GM12878 (cell line): ENCODE measurements at regions not wholly inside any gene's neighbourhood (a gene's known extent, or its start where the extent isn't known, plus 50 kb on each side); places are given as distances from the start of the nearest gene placed in this dataset.

Experiments used
- ATAC-seq: fragments of 200-7000 bp; cut with Tn5 transposase; 3 replicates; pipeline ENCODE4 v1.9.1; 2020; ENCODE audit warnings: mild to moderate bottlenecking, moderate library complexity
- BruUV-seq: library from RNA; stranded (reverse); fragments of 400-500 nt; replicated peaks from 2 replicates; lab custom pipeline; 2021; lab: Mats Ljungman, UMichigan
- CTCF ChIA-PET: fragments of 300-600 bp; sonication (Branson Sonifier 250); formaldehyde crosslinking; extraction: SDS; loops from one replicate; lab custom pipeline; 2021; ENCODE audit warnings: inconsistent platforms; lab: Yijun Ruan, JAX
- POLR2A ChIA-PET: fragments of 350-600 bp; formaldehyde crosslinking; extraction: SDS; loops from one replicate; lab custom pipeline; 2021; ENCODE audit warnings: inconsistent platforms; lab: Charles Lee
- RAD21 ChIA-PET: fragments of 300-600 bp; sonication (Branson Sonifier 250); formaldehyde crosslinking; loops from one replicate; lab custom pipeline; 2023; ENCODE audit warnings: antibody characterized with exemption; ENCODE audit not compliant: unreplicated experiment; lab: Charles Lee
- SMC1A ChIA-PET: fragments of 300-600 bp; sonication (Branson Sonifier 250); formaldehyde crosslinking; loops from one replicate; lab custom pipeline; 2023; ENCODE audit not compliant: unreplicated experiment, uncharacterized antibody; lab: Charles Lee
- DNase-seq: peaks from one replicate; pipeline ENCODE4 v3.0.0-alpha.2; 2011; ENCODE audit warnings: low read depth, low spot score
- FAIRE-seq: peaks from 3 replicates; lab custom pipeline; 2011; peaks lifted over from hg19 to GRCh38; lab: Jason Lieb, UNC
- H2AFZ ChIP-seq: 2 replicates; pipeline ENCODE4 v1.6.0; 2011; ENCODE audit warnings: low read depth, low read length, control low read depth; ENCODE audit not compliant: control insufficient read depth
- H3K27ac ChIP-seq: 2 replicates; pipeline ENCODE4 v1.5.1; 2011; ENCODE audit warnings: control low read depth; ENCODE audit not compliant: control insufficient read depth, insufficient read depth
- H3K27me3 ChIP-seq, 2 experiments: replicated peaks in 1 of 2; 2 replicates each; pipeline versions ENCODE4 v1.6.0 to v1.6.1; 2011; ENCODE audit warnings: low read length in 1 of 2; ENCODE audit not compliant: control insufficient read depth in 2 of 2, insufficient read depth in 2 of 2
- H3K36me3 ChIP-seq, 2 experiments: 2 replicates each; pipeline ENCODE4 v1.5.1; 2011; ENCODE audit warnings: low read length in 1 of 2; ENCODE audit not compliant: control insufficient read depth in 2 of 2, insufficient read depth in 2 of 2
- H3K4me1 ChIP-seq: 2 replicates; pipeline ENCODE4 v1.6.1; 2011; ENCODE audit warnings: mild to moderate bottlenecking, low read length, moderate library complexity, mixed read lengths; ENCODE audit not compliant: control insufficient read depth, insufficient read depth
- H3K4me2 ChIP-seq: 2 replicates; pipeline ENCODE4 v1.6.0; 2011; ENCODE audit warnings: control low read depth; ENCODE audit not compliant: control insufficient read depth, insufficient read depth
- H3K4me3 ChIP-seq: fragments of 200-600 bp; sonication (generic); 2 replicates; pipeline ENCODE4 v1.5.1; 2016
- H3K79me2 ChIP-seq: 2 replicates; pipeline ENCODE4 v1.6.0; 2011; ENCODE audit warnings: low read length; ENCODE audit not compliant: control insufficient read depth, insufficient read depth
- H3K9ac ChIP-seq: 2 replicates; pipeline ENCODE4 v1.8.0; 2011; ENCODE audit warnings: low read length, control low read depth, mixed read lengths; ENCODE audit not compliant: control insufficient read depth, insufficient read depth
- H3K9me3 ChIP-seq: replicated peaks from 3 replicates; pipeline ENCODE4 v1.5.1; 2011; ENCODE audit warnings: mild to moderate bottlenecking, low read length; ENCODE audit not compliant: control insufficient read depth, insufficient read depth
- H4K20me1 ChIP-seq: 2 replicates; pipeline ENCODE4 v1.6.0; 2011; ENCODE audit not compliant: control insufficient read depth, insufficient read depth
- BCL11A ChIP-seq: IDR thresholded peaks from 2 replicates; pipeline ENCODE4 v1.6.1; 2011; ENCODE audit warnings: low read depth, low read length
- CHD1 ChIP-seq: IDR thresholded peaks from 2 replicates; pipeline ENCODE4 v1.6.1; 2012; ENCODE audit warnings: low read depth, low read length, improper control_type of control experiment
- MYC ChIP-seq: IDR thresholded peaks from 2 replicates; pipeline ENCODE4 v1.6.1; 2011; ENCODE audit warnings: mild to moderate bottlenecking, low read length, moderate library complexity, inconsistent platforms; ENCODE audit not compliant: insufficient read depth, insufficient replicate concordance, insufficient read length, severe bottlenecking
- PML ChIP-seq: IDR thresholded peaks from 2 replicates; pipeline ENCODE4 v1.6.1; 2012; ENCODE audit warnings: low read length, inconsistent platforms
- RCOR1 ChIP-seq: conservative IDR thresholded peaks from 2 replicates; pipeline ENCODE4 v1.6.1; 2012; ENCODE audit warnings: low read depth, low read length, improper control_type of control experiment
- SP1 ChIP-seq: IDR thresholded peaks from one replicate; pipeline ENCODE4 v1.6.1; 2011; ENCODE audit warnings: low read depth, low read length
- SREBF2 ChIP-seq: IDR thresholded peaks from 2 replicates; pipeline ENCODE4 v1.6.1; 2012; ENCODE audit warnings: mild to moderate bottlenecking, low read length
- ZNF217 ChIP-seq: fragments of 450-650 bp; IDR thresholded peaks from 2 replicates; pipeline ENCODE4 v1.6.1; 2017; ENCODE audit warnings: antibody characterized with exemption, mild to moderate bottlenecking
- ZSCAN29 ChIP-seq: fragments of 450-650 bp; IDR thresholded peaks from 2 replicates; pipeline ENCODE4 v1.6.1; 2017; ENCODE audit warnings: mild to moderate bottlenecking, moderate library complexity
- WGBS: methylation state at CpG from one replicate; pipeline ENCODE4 v1.1.6; 2016; ENCODE audit warnings: low lambda C conversion rate; ENCODE audit not compliant: insufficient replicate concordance, insufficient coverage; ENCODE audit errors: missing lambda C conversion rate; 5-methylcytosine and 5-hydroxymethylcytosine counted together
- in situ Hi-C: fragments of 300-500 bp; cut with MboI; formaldehyde crosslinking; loops from 9 replicates; pipeline ENCODE4 v1.14.3; 2018; ENCODE audit warnings: mixed read lengths
- intact Hi-C: fragments of 100-400 bp; cut with micrococcal nuclease; formaldehyde crosslinking; loops from one replicate; pipeline ENCODE4 v1.14.2; 2022; ENCODE audit not compliant: unreplicated experiment
- TF ChIP-seq, protein P1 (sequence below): fragments of 450-650 bp; IDR thresholded peaks from 2 replicates; pipeline ENCODE4 v1.6.1; 2017; ENCODE audit warnings: low read depth, mild to moderate bottlenecking, moderate library complexity
- TF ChIP-seq, protein P2 (sequence below): IDR thresholded peaks from 2 replicates; pipeline ENCODE4 v1.6.1; 2011; ENCODE audit warnings: borderline replicate concordance, low read depth, mild to moderate bottlenecking, moderate library complexity, mixed read lengths, low read length; ENCODE audit not compliant: insufficient read depth; ENCODE audit errors: extremely low read length
- TF ChIP-seq, protein P3 (sequence below): fragments of 450-650 bp; formaldehyde crosslinking; IDR thresholded peaks from 2 replicates; pipeline ENCODE4 v1.4.0; 2020; ENCODE audit warnings: mild to moderate bottlenecking, moderate library complexity
- TF ChIP-seq, protein P4 (sequence below): IDR thresholded peaks from 2 replicates; pipeline ENCODE4 v1.6.1; 2011; ENCODE audit warnings: mild to moderate bottlenecking, low read depth, low read length, moderate library complexity; ENCODE audit not compliant: insufficient replicate concordance

DNA sequence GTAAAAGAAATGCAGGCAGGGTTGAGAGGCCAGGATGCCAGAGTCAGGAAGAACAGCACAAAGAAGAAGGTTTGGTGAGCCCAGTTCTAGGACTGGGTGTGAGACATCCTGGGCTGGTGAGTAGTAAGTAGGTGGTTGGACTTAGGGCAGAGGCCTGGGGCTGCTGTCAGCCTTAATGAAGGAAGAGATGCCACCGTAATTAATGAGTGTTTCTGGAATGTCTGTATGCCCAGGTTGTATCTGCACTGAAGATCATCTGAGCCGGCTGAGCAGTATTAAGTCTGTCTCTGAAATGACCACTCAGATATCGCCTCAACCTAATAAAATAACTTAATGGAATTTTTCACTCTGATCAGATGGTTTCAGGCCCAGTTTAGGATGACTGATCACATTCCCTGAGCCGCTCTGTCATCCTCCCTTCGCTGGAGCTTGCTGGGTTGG is 532.9 kb upstream of the IL12A start:
- POLR2A ChIA-PET, result no interaction called here
- intact Hi-C loops (no loop called here), in situ Hi-C loops (no loop called here)
- no peaks in the 10 kb centered on the region for H3K9me3 ChIP-seq
- no peaks in the 10 kb centered on the region for H4K20me1 ChIP-seq
- H3K27me3 ChIP-seq, result no peaks in the 10 kb centered on the region
- H3K79me2 ChIP-seq, result no peaks in the 10 kb centered on the region
- H2AFZ ChIP-seq, result no peak overlapping the region
- RAD21 ChIA-PET, result no interaction called here
- no peak overlapping the region for H3K9ac ChIP-seq
- H3K4me2 ChIP-seq, result no peak overlapping the region
- ATAC-seq (no peak), FAIRE-seq (no peak), DNase-seq (no peak)
- no peak for TF ChIP-seq ZNF217
- no peak for TF ChIP-seq ZSCAN29
- TF ChIP-seq, protein P1, sequence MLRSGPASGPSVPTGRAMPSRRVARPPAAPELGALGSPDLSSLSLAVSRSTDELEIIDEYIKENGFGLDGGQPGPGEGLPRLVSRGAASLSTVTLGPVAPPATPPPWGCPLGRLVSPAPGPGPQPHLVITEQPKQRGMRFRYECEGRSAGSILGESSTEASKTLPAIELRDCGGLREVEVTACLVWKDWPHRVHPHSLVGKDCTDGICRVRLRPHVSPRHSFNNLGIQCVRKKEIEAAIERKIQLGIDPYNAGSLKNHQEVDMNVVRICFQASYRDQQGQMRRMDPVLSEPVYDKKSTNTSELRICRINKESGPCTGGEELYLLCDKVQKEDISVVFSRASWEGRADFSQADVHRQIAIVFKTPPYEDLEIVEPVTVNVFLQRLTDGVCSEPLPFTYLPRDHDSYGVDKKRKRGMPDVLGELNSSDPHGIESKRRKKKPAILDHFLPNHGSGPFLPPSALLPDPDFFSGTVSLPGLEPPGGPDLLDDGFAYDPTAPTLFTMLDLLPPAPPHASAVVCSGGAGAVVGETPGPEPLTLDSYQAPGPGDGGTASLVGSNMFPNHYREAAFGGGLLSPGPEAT, result no peak
- no peak for TF ChIP-seq SREBF2
- no peak for TF ChIP-seq MYC
- TF ChIP-seq CHD1, result no peak
- no peak for TF ChIP-seq SP1
- TF ChIP-seq, protein P2, sequence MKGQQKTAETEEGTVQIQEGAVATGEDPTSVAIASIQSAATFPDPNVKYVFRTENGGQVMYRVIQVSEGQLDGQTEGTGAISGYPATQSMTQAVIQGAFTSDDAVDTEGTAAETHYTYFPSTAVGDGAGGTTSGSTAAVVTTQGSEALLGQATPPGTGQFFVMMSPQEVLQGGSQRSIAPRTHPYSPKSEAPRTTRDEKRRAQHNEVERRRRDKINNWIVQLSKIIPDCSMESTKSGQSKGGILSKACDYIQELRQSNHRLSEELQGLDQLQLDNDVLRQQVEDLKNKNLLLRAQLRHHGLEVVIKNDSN, result no peak
- TF ChIP-seq PML, result no peak
- no peak for TF ChIP-seq RCOR1
- TF ChIP-seq, protein P3, sequence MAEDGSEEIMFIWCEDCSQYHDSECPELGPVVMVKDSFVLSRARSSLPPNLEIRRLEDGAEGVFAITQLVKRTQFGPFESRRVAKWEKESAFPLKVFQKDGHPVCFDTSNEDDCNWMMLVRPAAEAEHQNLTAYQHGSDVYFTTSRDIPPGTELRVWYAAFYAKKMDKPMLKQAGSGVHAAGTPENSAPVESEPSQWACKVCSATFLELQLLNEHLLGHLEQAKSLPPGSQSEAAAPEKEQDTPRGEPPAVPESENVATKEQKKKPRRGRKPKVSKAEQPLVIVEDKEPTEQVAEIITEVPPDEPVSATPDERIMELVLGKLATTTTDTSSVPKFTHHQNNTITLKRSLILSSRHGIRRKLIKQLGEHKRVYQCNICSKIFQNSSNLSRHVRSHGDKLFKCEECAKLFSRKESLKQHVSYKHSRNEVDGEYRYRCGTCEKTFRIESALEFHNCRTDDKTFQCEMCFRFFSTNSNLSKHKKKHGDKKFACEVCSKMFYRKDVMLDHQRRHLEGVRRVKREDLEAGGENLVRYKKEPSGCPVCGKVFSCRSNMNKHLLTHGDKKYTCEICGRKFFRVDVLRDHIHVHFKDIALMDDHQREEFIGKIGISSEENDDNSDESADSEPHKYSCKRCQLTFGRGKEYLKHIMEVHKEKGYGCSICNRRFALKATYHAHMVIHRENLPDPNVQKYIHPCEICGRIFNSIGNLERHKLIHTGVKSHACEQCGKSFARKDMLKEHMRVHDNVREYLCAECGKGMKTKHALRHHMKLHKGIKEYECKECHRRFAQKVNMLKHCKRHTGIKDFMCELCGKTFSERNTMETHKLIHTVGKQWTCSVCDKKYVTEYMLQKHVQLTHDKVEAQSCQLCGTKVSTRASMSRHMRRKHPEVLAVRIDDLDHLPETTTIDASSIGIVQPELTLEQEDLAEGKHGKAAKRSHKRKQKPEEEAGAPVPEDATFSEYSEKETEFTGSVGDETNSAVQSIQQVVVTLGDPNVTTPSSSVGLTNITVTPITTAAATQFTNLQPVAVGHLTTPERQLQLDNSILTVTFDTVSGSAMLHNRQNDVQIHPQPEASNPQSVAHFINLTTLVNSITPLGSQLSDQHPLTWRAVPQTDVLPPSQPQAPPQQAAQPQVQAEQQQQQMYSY, result no peak
- no peak for TF ChIP-seq BCL11A
- TF ChIP-seq, protein P4, sequence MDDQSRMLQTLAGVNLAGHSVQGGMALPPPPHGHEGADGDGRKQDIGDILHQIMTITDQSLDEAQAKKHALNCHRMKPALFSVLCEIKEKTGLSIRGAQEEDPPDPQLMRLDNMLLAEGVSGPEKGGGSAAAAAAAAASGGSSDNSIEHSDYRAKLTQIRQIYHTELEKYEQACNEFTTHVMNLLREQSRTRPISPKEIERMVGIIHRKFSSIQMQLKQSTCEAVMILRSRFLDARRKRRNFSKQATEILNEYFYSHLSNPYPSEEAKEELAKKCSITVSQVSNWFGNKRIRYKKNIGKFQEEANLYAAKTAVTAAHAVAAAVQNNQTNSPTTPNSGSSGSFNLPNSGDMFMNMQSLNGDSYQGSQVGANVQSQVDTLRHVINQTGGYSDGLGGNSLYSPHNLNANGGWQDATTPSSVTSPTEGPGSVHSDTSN, result no peak
- CTCF ChIA-PET, result no interaction called here
- no TSS peak for BruUV-seq
- H3K36me3 ChIP-seq, result no peaks in the 10 kb centered on the region
- SMC1A ChIA-PET, result no interaction called here
- WGBS, result 35% methylated on average over 5 of the region's 5 CpGs
- H3K27ac ChIP-seq, result no peak overlapping the region
- H3K4me1 ChIP-seq, result no peaks in the 10 kb centered on the region
- no peak overlapping the region for H3K4me3 ChIP-seq
